ENCODE measurements at regions not wholly inside any gene's neighbourhood (a gene's known extent, or its start where the extent isn't known, plus 50 kb on each side); places are given as distances from the start of the nearest gene placed in this dataset.

DNA sequence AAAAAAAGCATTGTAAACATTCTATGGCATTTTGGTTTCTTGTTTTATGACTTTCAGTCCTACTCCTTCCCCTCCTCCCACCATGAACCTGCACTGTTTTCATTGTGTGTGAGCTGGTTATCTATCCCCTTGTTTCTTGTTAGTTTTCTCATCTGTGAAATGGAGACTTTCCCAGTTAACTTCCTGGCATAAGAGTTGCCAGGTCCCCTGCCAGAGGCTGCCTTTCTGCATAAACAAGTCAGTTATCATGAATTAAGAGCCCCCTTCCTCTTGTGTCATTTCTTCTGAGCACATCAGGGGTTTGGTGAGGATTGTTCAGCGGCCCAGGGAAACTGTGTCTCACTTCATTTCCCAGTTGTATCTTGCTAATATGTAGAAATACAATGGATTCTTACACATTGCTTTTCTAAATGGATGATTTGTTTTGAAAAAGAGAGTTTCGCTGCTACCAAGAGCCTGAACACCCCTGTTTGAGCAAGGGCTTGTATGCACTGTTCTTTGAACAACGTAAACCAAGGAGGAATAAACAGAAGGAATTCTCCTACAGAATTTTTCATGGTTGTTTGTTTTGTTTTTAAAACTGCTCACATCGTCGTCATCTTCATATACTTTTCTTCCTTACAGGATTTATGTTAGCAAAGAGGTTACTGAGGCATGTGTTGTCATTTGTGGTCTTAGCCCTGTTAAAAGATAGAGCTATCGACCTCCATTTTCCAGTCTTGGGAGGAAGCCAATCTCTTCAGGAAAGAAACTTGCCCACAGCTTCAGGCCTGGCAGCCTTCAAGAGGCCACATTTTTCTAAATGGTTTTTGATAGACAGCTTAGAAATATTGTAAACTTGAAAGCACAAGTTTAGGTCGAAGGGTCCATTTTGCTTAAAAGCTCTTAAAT, 144.6 kb upstream of the IL12A start:
- Histone ChIP-seq H3K27me3 (ENCODE audit: insufficient read depth, low read length) (peaks cover 3% of the 10 kb centered on the region), H3K4me3 (ENCODE audit: low read length) (no peak overlapping the region), H3K9me3 (ENCODE audit: low read depth, low read length) (no peaks in the 10 kb centered on the region), H3K4me1 (ENCODE audit: insufficient read depth, low read length) (peaks cover 15% of the 10 kb centered on the region)

DNA sequence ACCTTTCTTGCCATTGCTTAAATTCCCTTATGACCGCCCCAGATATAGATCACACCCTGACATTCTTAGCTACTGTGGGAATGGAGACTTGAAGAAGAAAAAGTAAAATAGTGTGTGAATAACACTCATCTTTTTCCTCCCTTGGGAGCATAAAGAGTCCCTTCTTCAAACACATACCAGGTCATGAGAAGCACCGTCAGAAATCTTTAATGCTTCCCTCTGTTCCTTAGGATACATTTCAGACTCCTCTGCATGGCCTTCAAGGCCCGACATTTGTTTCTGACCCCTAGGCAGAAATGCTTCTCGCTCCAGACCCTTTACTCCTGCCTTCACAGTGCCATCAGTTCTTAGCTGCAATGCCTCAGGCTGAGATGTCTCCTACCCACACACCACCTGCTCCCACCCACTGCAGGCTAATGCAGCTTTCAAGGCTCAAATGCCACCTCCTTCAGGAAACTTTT, 143.8 kb upstream of the IL12A start:
- H3K27me3 ChIP-seq (ENCODE audit: insufficient read depth, low read length) = peaks cover 3% of the 10 kb centered on the region
- H3K4me3 ChIP-seq (ENCODE audit: low read length) = no peak overlapping the region
- H3K4me1 ChIP-seq (ENCODE audit: insufficient read depth, low read length) = peaks cover 14% of the 10 kb centered on the region
- H3K9me3 ChIP-seq (ENCODE audit: low read depth, low read length) = no peaks in the 10 kb centered on the region

DNA sequence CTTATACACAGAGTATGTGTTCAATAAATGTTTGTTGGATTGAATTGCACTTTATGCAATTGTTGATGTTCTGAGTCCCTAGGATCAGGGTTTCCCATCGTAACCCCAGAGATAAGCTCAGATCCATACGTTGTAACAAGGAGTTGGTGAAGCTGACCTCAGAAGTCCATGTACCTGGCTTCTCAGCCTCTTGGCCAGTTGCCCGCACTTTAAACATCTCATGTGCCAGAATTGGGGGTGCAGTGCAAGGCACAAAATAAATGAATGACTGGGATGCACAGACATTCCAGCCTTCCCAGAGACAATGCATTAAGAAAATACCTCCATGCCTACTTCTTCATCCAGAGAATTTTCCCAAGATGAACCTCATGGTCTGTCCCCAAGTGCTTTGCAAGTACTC, 142.9 kb upstream of the IL12A start:
- Histone ChIP-seq H3K27me3 (ENCODE audit: insufficient read depth, low read length) (no peaks in the 10 kb centered on the region), H3K4me3 (ENCODE audit: low read length) (no peak overlapping the region), H3K9me3 (ENCODE audit: low read depth, low read length) (no peaks in the 10 kb centered on the region), H3K4me1 (ENCODE audit: insufficient read depth, low read length) (peaks cover 7% of the 10 kb centered on the region)

DNA sequence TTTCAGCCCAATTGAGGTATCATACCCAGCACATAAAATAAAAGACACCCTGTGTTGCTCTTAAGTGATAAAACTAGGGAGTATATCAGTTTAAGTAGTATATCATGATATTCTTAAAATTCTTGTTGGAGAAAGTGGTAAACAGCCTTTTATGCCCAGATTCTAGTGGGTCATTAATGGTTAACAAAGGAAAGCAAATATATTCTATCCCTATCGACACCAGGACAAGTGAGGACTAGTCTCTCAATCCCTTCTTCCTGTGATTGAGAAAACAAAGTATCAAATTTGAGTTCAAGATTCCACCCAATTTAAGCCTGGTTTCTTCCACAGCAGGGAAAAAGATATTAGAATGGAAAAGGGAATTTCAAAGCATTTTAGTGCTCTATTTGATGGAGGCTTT, 142.4 kb upstream of the IL12A start:
- H3K27me3 ChIP-seq (ENCODE audit: insufficient read depth, low read length) = no peaks in the 10 kb centered on the region
- no peaks in the 10 kb centered on the region for H3K9me3 ChIP-seq (ENCODE audit: low read depth, low read length)
- peaks cover 7% of the 10 kb centered on the region for H3K4me1 ChIP-seq (ENCODE audit: insufficient read depth, low read length)
- no peak overlapping the region for H3K4me3 ChIP-seq (ENCODE audit: low read length)

DNA sequence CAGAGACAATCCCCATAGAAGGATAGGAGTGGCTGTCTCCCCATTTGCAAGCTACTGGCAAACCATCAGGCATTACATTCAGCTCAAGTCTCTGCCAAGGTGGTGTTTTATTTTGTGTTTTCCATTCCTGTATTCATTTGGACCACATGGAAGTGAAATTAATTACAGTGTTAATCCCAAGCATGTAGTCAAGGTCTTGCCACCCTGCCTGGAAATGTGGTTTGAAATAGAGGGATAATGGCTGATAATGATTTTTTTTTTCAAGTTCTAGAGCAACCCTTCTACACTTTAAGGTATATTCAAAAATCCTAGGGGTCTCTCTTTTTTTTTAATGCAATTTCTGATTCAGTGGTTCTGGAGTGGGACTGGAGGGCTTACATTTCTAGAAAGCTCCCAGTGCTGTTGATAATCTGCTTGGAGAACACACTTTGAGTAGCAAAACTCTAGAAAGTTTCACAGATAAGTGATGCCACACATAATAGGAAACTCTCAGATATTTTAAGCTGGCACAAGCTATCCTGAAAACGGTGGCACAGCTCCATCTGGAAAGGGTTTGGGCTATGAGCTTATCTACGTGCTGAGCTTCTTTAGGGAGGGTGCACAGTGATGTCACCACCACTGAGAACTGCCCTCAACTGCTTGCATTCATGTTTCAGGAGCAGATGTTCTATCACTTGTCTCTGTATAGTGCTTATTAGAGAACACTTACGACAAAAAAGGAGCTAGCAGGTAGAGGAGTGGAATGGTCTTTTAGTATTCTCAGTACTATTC, 140.1 kb upstream of the IL12A start:
- H3K27me3 ChIP-seq (ENCODE audit: insufficient read depth, low read length) = no peaks in the 10 kb centered on the region
- peaks cover 18% of the 10 kb centered on the region for H3K4me1 ChIP-seq (ENCODE audit: insufficient read depth, low read length)
- H3K4me3 ChIP-seq (ENCODE audit: low read length) = no peak overlapping the region
- H3K9me3 ChIP-seq (ENCODE audit: low read depth, low read length) = no peaks in the 10 kb centered on the region

DNA sequence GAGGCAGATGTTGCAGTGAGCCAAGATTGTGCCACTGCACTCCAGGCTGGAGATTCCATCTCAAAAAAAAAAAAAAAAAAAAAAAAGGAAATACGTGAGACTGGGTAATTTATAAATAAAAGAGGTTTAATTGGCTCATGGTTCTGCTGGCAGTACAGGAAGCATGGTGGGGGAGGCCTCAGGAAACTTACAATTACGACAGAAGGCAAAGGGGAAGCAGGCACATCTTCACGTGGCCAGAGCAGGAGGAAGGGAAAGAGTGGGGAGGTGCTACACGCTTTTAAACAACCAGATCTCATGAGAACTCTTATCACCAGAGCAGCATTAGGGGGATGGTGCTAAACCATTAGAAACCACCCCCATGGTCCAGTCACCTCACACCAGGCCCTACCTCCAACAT, 138.2 kb upstream of the IL12A start:
- Histone ChIP-seq H3K9me3 (ENCODE audit: low read depth, low read length) (no peaks in the 10 kb centered on the region), H3K4me1 (ENCODE audit: insufficient read depth, low read length) (peaks cover 11% of the 10 kb centered on the region), H3K27me3 (ENCODE audit: insufficient read depth, low read length) (no peaks in the 10 kb centered on the region), H3K4me3 (ENCODE audit: low read length) (no peak overlapping the region)

DNA sequence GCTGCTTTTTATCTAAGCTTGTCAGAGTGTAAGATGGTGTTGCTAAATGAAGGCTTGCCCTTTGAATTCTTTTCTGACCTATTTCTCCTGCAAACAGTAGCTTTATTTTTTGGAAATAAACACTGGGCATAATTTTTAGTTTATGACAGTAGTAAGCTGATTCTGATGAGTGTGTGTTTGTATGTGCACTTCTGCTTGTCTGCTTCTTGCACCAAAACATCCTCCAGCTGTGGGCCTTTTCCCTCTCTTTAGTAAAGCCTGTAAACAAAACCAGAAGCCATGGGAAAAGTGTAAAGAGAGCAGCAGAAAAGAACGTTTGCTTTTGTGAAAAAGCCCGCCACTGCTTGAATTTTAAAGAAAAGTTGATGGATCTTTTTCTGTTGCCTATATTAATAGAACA, 136.4 kb upstream of the IL12A start:
- Histone ChIP-seq H3K4me3 (ENCODE audit: low read length) (no peak overlapping the region), H3K27me3 (ENCODE audit: insufficient read depth, low read length) (no peaks in the 10 kb centered on the region), H3K4me1 (ENCODE audit: insufficient read depth, low read length) (peaks cover 19% of the 10 kb centered on the region), H3K9me3 (ENCODE audit: low read depth, low read length) (no peaks in the 10 kb centered on the region)

DNA sequence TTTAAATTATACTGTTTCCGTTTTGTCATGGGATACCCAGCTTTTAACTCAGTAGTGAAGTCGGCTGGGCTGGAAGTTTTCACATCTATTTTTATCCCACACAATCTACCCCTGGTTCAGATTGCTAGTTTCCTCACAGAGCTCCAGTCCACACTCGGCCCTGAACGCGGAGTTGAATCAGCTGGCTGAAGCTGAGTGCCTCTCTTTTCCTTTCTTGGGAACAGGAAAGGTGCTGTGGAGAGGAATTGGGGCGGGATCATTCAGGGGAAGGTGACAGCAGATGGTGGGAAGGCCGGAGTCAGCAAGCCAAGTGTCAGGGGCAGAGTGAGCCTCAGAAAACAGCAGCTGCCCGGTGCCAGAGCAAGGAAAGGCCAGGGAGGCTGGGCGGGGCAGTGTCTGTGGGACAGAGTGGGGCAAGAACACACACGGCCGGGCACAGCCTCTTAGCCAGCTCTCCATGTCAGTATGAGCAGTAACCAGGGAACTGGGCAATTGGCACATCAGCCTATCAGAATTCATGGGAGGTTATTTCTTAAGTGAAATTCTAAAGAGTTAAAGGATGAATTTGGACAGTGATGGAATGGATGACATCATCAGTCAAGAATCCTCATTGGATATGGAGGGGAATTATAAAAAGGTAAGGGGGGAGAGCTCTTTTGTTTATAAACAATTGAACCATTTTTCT, 135.7 kb upstream of the IL12A start:
- H3K4me3 ChIP-seq (ENCODE audit: low read length) = no peak overlapping the region
- H3K4me1 ChIP-seq (ENCODE audit: insufficient read depth, low read length) = peaks cover 19% of the 10 kb centered on the region
- H3K9me3 ChIP-seq (ENCODE audit: low read depth, low read length) = no peaks in the 10 kb centered on the region
- H3K27me3 ChIP-seq (ENCODE audit: insufficient read depth, low read length) = no peaks in the 10 kb centered on the region

DNA sequence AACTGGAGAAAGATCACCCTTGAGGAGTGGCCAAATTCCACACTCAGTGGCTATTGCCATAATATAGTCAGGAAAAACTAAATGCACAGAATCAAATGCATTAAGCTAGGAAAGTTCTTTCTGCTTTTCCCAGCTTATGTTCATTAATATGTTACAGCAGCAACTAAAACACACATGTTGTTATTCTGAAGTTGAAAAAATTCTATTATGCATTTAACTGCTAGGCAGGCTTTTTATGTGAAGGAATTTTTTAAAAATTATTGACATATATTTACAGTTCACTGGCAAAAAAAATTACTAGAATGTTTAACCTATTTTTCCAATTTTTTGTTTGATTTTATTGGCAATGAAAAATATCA, 135.2 kb upstream of the IL12A start:
- H3K4me1 ChIP-seq (ENCODE audit: insufficient read depth, low read length) = peaks cover 19% of the 10 kb centered on the region
- no peaks in the 10 kb centered on the region for H3K9me3 ChIP-seq (ENCODE audit: low read depth, low read length)
- no peak overlapping the region for H3K4me3 ChIP-seq (ENCODE audit: low read length)
- H3K27me3 ChIP-seq (ENCODE audit: insufficient read depth, low read length) = no peaks in the 10 kb centered on the region

DNA sequence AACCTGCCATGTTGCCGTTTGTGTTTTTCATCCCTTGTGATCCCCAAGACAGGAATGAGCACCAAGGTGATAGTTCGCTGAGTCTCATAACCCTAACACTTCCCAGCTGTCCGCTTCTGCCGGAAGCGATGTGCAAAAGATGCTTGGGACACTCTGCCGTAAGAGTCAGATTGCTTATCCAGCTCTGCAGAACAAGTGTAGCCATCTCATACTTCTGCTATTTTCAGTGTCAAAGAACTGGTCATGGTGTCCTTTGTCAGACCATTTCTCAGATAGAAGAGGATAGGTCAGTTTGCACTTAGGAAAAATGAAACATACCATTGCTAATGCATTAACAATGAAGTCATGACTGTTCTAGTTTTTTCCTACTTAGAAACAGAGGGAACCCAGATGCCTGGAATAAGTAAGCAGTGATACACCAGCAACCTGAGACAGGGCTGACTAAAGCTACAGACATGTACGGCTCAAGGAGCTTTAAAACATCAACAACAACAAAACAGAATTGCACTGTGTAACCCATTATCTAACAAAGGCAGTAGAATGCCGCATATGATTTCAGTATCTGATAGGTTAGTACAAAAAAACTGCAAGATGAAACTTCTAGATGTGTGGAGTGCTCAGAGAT, 134.0 kb upstream of the IL12A start:
- no peak overlapping the region for H3K4me3 ChIP-seq (ENCODE audit: low read length)
- H3K4me1 ChIP-seq (ENCODE audit: insufficient read depth, low read length) = peaks cover 19% of the 10 kb centered on the region
- H3K27me3 ChIP-seq (ENCODE audit: insufficient read depth, low read length) = no peaks in the 10 kb centered on the region
- H3K9me3 ChIP-seq (ENCODE audit: low read depth, low read length) = no peaks in the 10 kb centered on the region

DNA sequence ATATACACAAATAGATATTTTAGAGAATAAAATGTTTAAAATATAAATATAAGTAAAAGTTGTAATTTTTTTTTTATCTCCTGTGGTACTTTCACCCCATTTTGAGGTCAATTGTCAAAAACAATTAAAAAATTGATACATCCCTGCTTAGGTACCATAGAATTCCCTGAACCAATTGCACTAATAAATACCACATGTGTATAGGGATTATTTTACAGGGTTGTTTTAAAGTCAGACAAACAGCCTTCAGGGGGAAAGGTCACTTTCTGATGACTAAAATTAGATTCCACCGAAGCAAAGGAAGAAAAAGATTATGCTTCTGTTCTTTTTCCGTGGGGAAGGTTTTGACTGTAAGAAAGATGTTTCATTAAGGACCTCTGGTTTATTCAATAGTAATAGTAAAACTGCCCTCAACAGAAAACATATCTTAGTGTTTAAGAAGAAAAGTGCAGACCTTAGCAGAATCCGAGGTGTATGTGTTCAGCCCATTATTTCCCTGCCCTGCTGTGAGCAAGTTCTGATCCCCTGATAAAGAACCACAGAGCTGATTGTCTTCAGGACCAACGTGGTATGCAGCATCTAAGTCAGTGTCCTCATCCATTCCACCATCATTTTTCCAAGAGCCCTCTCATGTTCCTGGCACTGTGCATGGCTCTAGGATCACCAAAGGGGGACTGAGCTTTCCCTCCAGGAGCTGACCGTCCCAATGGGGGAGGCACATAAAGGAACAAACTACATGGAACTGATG, 132.9 kb upstream of the IL12A start:
- no peak overlapping the region for H3K4me3 ChIP-seq (ENCODE audit: low read length)
- H3K9me3 ChIP-seq (ENCODE audit: low read depth, low read length) = no peaks in the 10 kb centered on the region
- H3K27me3 ChIP-seq (ENCODE audit: insufficient read depth, low read length) = no peaks in the 10 kb centered on the region
- H3K4me1 ChIP-seq (ENCODE audit: insufficient read depth, low read length) = peaks cover 24% of the 10 kb centered on the region

DNA sequence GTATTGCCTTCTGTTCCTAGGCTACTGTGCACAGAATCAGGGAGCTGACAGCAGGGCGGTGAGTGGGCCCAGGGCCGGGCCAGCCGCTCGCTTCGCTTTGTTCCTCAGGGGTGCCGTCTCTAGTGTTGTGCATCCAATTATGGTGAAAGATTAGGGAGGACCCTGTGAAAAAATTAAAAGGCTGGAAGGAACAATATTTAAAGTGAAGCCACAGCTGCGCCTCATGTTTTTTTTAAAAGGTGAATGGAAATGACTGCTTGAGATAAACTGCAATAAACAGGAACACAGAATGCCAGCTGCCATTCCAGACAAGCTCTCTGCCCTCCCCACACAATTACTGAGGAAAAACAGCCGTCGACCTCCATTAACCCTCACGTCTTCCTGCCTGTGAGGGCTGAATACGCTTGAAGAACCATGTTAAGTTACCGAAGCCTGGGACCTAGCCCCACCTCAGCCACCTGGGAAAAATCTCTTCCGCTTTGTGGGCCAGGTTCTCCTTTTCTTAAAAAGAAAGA, 132.0 kb upstream of the IL12A start:
- Histone ChIP-seq H3K4me3 (ENCODE audit: low read length) (no peak overlapping the region), H3K27me3 (ENCODE audit: insufficient read depth, low read length) (no peaks in the 10 kb centered on the region), H3K9me3 (ENCODE audit: low read depth, low read length) (no peaks in the 10 kb centered on the region), H3K4me1 (ENCODE audit: insufficient read depth, low read length) (peaks cover 32% of the 10 kb centered on the region)

DNA sequence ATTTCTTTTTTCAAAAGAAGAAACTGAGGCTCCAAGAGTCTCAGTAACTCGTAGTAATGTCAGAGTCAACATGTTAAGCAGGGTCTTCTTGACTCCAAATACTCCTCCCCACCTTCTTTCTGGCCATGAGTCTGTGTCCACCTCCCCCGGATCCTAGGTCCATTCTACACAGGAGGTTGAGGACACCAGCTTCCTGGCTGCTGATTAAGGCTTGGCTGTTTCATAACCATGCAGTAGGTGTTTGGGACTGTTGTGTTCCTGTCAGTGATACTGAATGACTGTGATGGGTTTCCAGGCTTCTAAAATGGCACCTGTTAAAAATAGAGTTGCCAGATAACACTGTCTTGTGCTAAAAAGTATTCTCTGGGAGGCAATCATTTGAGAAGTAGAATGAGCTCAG, 130.8 kb upstream of the IL12A start:
- Histone ChIP-seq H3K4me1 (ENCODE audit: insufficient read depth, low read length) (peaks cover 28% of the 10 kb centered on the region), H3K9me3 (ENCODE audit: low read depth, low read length) (no peaks in the 10 kb centered on the region), H3K27me3 (ENCODE audit: insufficient read depth, low read length) (no peaks in the 10 kb centered on the region), H3K4me3 (ENCODE audit: low read length) (no peak overlapping the region)

DNA sequence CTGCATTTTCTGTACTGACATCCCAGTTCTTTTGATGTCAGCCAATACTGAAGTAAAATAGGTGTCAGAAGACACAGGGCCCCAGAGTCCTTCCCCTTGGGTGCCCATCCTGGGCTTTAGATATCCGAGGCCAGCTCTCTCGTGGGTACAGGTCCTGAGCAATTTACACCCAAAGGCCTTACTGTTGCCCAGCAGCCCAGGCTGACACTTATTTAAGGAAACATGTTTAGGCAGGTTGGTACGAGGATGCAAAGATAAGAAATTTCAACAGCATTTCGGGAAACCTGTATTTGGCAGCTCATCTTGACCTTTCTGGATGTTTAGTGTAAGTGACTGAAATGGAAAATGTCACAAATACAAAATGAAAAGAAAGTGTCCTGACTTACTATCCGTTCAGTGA, 130.0 kb upstream of the IL12A start:
- H3K27me3 ChIP-seq (ENCODE audit: insufficient read depth, low read length) = no peaks in the 10 kb centered on the region
- H3K9me3 ChIP-seq (ENCODE audit: low read depth, low read length) = no peaks in the 10 kb centered on the region
- H3K4me1 ChIP-seq (ENCODE audit: insufficient read depth, low read length) = peaks cover 23% of the 10 kb centered on the region
- H3K4me3 ChIP-seq (ENCODE audit: low read length) = no peak overlapping the region
